K562 (cell line): ENCODE measurements at regions not wholly inside any gene's neighbourhood (a gene's known extent, or its start where the extent isn't known, plus 50 kb on each side); places are given as distances from the start of the nearest gene placed in this dataset.

Experiments used
- ATAC-seq: fragments of 200-7000 bp; cut with Tn5 transposase; 3 replicates; pipeline ENCODE4 v1.9.1; 2020; ENCODE audit warnings: moderate library complexity
- BruUV-seq: library from RNA; stranded (reverse); fragments of 400-500 nt; replicated peaks from 2 replicates; lab custom pipeline; 2021; lab: Mats Ljungman, UMichigan
- CTCF ChIA-PET: fragments of 300-600 bp; formaldehyde crosslinking; extraction: SDS; loops from one replicate; lab custom pipeline; 2021; ENCODE audit warnings: low intra/inter-chr PET ratio; lab: Yijun Ruan, JAX
- POLR2A ChIA-PET: fragments of 300-600, 350-650 bp; sonication (Branson Sonifier 250); formaldehyde crosslinking; extraction: SDS; loops from one replicate; lab custom pipeline; 2021; ENCODE audit warnings: antibody characterized with exemption, inconsistent platforms; lab: Yijun Ruan, JAX
- DNase-seq, 4 experiments: peaks; one replicate each; pipeline versions ENCODE4 v3.0.0 to v3.0.0-alpha.2; 2011 to 2018; ENCODE audit warnings: low spot score in 3 of 4, mixed read lengths in 3 of 4; ENCODE audit errors: extremely low read depth in 1 of 4
- FAIRE-seq: peaks from 2 replicates; lab custom pipeline; 2011; peaks lifted over from hg19 to GRCh38; lab: Jason Lieb, UNC
- H2AFZ ChIP-seq: 2 replicates; pipeline ENCODE4 v1.6.0; 2011; ENCODE audit warnings: low read depth, low read length, control low read depth, inconsistent platforms
- H3K27ac ChIP-seq: fragments of 200-600 bp; 3 replicates; pipeline ENCODE4 v1.8.0; 2011; ENCODE audit warnings: low read depth, mild to moderate bottlenecking, control low read depth, inconsistent platforms, low read length, moderate library complexity, mixed read lengths; ENCODE audit errors: extremely low read depth
- H3K27me3 ChIP-seq, 2 experiments: fragments of 300-600 bp in 1 of 2; 2 replicates in 1 of 2; 3 replicates in 1 of 2; pipeline versions ENCODE4 v1.6.0 to v1.8.0; 2011; ENCODE audit warnings: inconsistent platforms in 2 of 2, low read length in 2 of 2, mild to moderate bottlenecking in 1 of 2, mixed read lengths in 1 of 2, moderate library complexity in 1 of 2; ENCODE audit not compliant: control insufficient read depth in 2 of 2, insufficient read depth in 2 of 2
- H3K36me3 ChIP-seq: fragments of 300-600 bp; 3 replicates; pipeline ENCODE4 v1.8.0; 2011; ENCODE audit warnings: mild to moderate bottlenecking, low read length, inconsistent platforms; ENCODE audit not compliant: control insufficient read depth, insufficient read depth
- H3K4me1 ChIP-seq, 2 experiments: fragments of 200-600 bp in 1 of 2; replicated peaks in 1 of 2; 2 replicates in 1 of 2; 3 replicates in 1 of 2; pipeline versions ENCODE4 v1.5.1 to v1.8.0; 2011; ENCODE audit warnings: inconsistent platforms in 2 of 2, low read length in 2 of 2, mild to moderate bottlenecking in 1 of 2, mixed read lengths in 1 of 2, moderate library complexity in 1 of 2; ENCODE audit not compliant: control insufficient read depth in 2 of 2, insufficient read depth in 2 of 2
- H3K4me2 ChIP-seq: 2 replicates; pipeline ENCODE4 v1.6.1; 2011; ENCODE audit warnings: low read length, control low read depth, inconsistent platforms, mixed read lengths; ENCODE audit not compliant: insufficient read depth
- H3K4me3 ChIP-seq: fragments of 200-600 bp; sonication (generic), shearing (Covaris generic); 2 replicates; pipeline ENCODE4 v1.5.1; 2016; ENCODE audit warnings: control low read depth, inconsistent platforms
- H3K79me2 ChIP-seq: fragments of 200-600 bp; 3 replicates; pipeline ENCODE4 v1.8.0; 2011; ENCODE audit warnings: low read length, inconsistent platforms; ENCODE audit not compliant: control insufficient read depth, insufficient read depth
- H3K9ac ChIP-seq, 2 experiments: 2 replicates each; pipeline versions ENCODE4 v1.6.0 to v1.6.1; 2011; ENCODE audit warnings: low read depth in 2 of 2, low read length in 2 of 2, control low read depth in 1 of 2, inconsistent platforms in 1 of 2, mild to moderate bottlenecking in 1 of 2, mixed read lengths in 1 of 2; ENCODE audit not compliant: insufficient read depth in 1 of 2
- H3K9me1 ChIP-seq: one replicate; pipeline ENCODE4 v1.6.0; 2011; ENCODE audit warnings: inconsistent platforms, mild to moderate bottlenecking, low read length, moderate library complexity; ENCODE audit not compliant: control insufficient read depth, insufficient read depth
- H3K9me3 ChIP-seq: replicated peaks from 2 replicates; pipeline ENCODE4 v1.5.1; 2011; ENCODE audit warnings: low read depth, low read length, inconsistent platforms; ENCODE audit not compliant: control insufficient read depth, insufficient read depth
- H4K20me1 ChIP-seq: replicated peaks from 2 replicates; pipeline ENCODE4 v1.6.1; 2011; ENCODE audit warnings: low read length, inconsistent platforms, mixed read lengths; ENCODE audit not compliant: control insufficient read depth, insufficient read depth
- BRCA1 ChIP-seq, 2 experiments: fragments of 450-650 bp in 1 of 2; sonication (generic) in 1 of 2; formaldehyde crosslinking in 1 of 2; IDR thresholded peaks; 2 replicates each; pipeline versions ENCODE4 v1.5.0 to v1.6.1; 2017 to 2020; ENCODE audit warnings: mild to moderate bottlenecking in 1 of 2, missing genetic modification reagents in 1 of 2
- GTF2A2 ChIP-seq: IDR thresholded peaks from 2 replicates; pipeline ENCODE4 v1.6.1; 2016; ENCODE audit warnings: mild to moderate bottlenecking, missing genetic modification characterization, missing compliant biosample characterization
- MYBL2 ChIP-seq, 2 experiments: fragments of 450-650 bp in 1 of 2; sonication (generic) in 1 of 2; formaldehyde crosslinking in 1 of 2; IDR thresholded peaks; 2 replicates each; pipeline versions ENCODE4 v1.6.1 to v1.8.1; 2017 to 2022; ENCODE audit warnings: borderline replicate concordance in 1 of 2, inconsistent platforms in 1 of 2, low read depth in 1 of 2, mild to moderate bottlenecking in 1 of 2, missing genetic modification reagents in 1 of 2, moderate library complexity in 1 of 2
- POLR2AphosphoS2 ChIP-seq: IDR thresholded peaks from 2 replicates; pipeline ENCODE4 v1.6.1; 2012; ENCODE audit warnings: low read length, improper control_type of control experiment
- SAP30 ChIP-seq: fragments of 200-600 bp; sonication (generic); IDR thresholded peaks from 2 replicates; pipeline ENCODE4 v1.6.1; 2012; ENCODE audit warnings: borderline replicate concordance, low read depth, mild to moderate bottlenecking, moderate library complexity, low read length, control low read depth, inconsistent platforms; ENCODE audit not compliant: insufficient read depth, poor library complexity, severe bottlenecking
- SRSF3 ChIP-seq: fragments of 200-400 bp; formaldehyde crosslinking; IDR thresholded peaks from 2 replicates; pipeline ENCODE4 v1.6.1; 2016; ENCODE audit warnings: mild to moderate bottlenecking, low read length, moderate library complexity; ENCODE audit not compliant: insufficient read depth
- STAT5B ChIP-seq: fragments of 250-450 bp; sonication (Bioruptor Pico); IDR thresholded peaks from 2 replicates; pipeline ENCODE4 v1.8.0; 2021; ENCODE audit warnings: mild to moderate bottlenecking, inconsistent platforms
- TCF7 ChIP-seq: sonication (generic); IDR thresholded peaks from 2 replicates; pipeline ENCODE4 v1.6.1; 2016; ENCODE audit warnings: antibody characterized with exemption, borderline replicate concordance
- XRCC3 ChIP-seq: fragments of 450-650 bp; IDR thresholded peaks from 2 replicates; pipeline ENCODE4 v1.6.1; 2017; ENCODE audit warnings: mild to moderate bottlenecking, moderate library complexity
- ZNF184 ChIP-seq: sonication (generic); formaldehyde crosslinking; IDR thresholded peaks from 2 replicates; pipeline ENCODE4 v1.5.0; 2020; ENCODE audit warnings: missing genetic modification reagents
- ZNF347 ChIP-seq: fragments of 450-650 bp; formaldehyde crosslinking; IDR thresholded peaks from 2 replicates; pipeline ENCODE4 v1.4.0; 2020; ENCODE audit warnings: low read depth, mild to moderate bottlenecking, moderate library complexity
- ZNF766 ChIP-seq: fragments of 200-800 bp; sonication (Bioruptor generic); conservative IDR thresholded peaks from 2 replicates; pipeline ENCODE4 v1.6.1; 2016; ENCODE audit warnings: missing genetic modification characterization, missing compliant biosample characterization
- ZNF79 ChIP-seq: fragments of 250-450 bp; sonication (Bioruptor Pico); IDR thresholded peaks from 2 replicates; pipeline ENCODE4 v1.4.0; 2020; ENCODE audit warnings: low read depth, mild to moderate bottlenecking, moderate library complexity
- WGBS: fragments of 100-300 bp; shearing (Covaris generic); methylation state at CpG from one replicate; pipeline ENCODE4 v1.1.6; 2016; ENCODE audit warnings: low coverage, mixed read lengths; ENCODE audit not compliant: insufficient coverage; ENCODE audit errors: missing lambda C conversion rate; 5-methylcytosine and 5-hydroxymethylcytosine counted together
- in situ Hi-C: fragments of 300-500 bp; cut with MboI; formaldehyde crosslinking; loops from 4 replicates; pipeline ENCODE4 v1.15.0; 2018; ENCODE audit warnings: inconsistent platforms, mixed read lengths
- intact Hi-C: fragments of 100-400 bp; cut with micrococcal nuclease; formaldehyde crosslinking; loops from 2 replicates; pipeline ENCODE4 v1.14.2; 2022
- TF ChIP-seq, protein P1 (sequence below): fragments of 200-800 bp; sonication (Bioruptor generic); IDR thresholded peaks from 2 replicates; pipeline ENCODE4 v1.6.1; 2017; ENCODE audit warnings: missing genetic modification characterization, missing compliant biosample characterization

DNA sequence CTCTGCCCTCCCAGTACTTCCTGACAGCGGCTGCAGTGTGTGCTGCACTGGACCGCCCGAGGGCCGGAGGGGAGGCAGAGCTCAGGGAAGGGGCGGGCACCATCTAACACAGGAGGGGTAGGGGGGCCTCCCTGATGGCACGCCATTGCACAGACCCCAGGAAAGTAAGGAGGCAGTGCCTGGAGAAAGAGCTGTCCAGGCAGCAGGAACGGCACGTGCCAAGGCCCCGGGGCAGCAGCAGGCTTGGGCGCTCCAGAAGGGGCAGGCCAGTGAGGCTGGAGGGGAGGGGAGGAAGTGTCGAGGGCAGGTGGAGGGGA, 110.7 kb downstream of the CRYAA start:
- Histone ChIP-seq H3K4me2 (no peak overlapping the region), H3K27ac (no peak overlapping the region), H3K4me1 (peaks cover 0 to 23% of the 10 kb centered on the region in 2 experiments; a peak in 2 of 5 replicates), H3K9me3 (no peaks in the 10 kb centered on the region), H3K9ac (no peak overlapping the region), H3K4me3 (no peak overlapping the region), H3K9me1 (peaks cover 3% of the 10 kb centered on the region), H3K36me3 (no peaks in the 10 kb centered on the region), H3K79me2 (no peaks in the 10 kb centered on the region), H4K20me1 (peaks cover 23% of the 10 kb centered on the region), H2AFZ (no peak overlapping the region), H3K27me3 (peaks cover 20 to 51% of the 10 kb centered on the region in 2 experiments; a peak in 4 of 5 replicates)
- WGBS: 53% methylated on average over 10 of the region's 11 CpGs
- DNase-seq: no peak
- CTCF ChIA-PET: no interaction called here
- intact Hi-C loops: no loop called here
- TF ChIP-seq POLR2AphosphoS2 (no peak), SRSF3 (no peak), TCF7 (no peak), ZNF79 (no peak), ZNF766 (no peak)
- ATAC-seq: no peak
- no peak for FAIRE-seq
- no TSS peak for BruUV-seq
- POLR2A ChIA-PET: interaction anchor here (1.1 kb wide), 1 partner anchor 368 kb away, joined by 3 read pairs; no protein-coding TSS in a partner anchor
- in situ Hi-C loops: no loop called here

DNA sequence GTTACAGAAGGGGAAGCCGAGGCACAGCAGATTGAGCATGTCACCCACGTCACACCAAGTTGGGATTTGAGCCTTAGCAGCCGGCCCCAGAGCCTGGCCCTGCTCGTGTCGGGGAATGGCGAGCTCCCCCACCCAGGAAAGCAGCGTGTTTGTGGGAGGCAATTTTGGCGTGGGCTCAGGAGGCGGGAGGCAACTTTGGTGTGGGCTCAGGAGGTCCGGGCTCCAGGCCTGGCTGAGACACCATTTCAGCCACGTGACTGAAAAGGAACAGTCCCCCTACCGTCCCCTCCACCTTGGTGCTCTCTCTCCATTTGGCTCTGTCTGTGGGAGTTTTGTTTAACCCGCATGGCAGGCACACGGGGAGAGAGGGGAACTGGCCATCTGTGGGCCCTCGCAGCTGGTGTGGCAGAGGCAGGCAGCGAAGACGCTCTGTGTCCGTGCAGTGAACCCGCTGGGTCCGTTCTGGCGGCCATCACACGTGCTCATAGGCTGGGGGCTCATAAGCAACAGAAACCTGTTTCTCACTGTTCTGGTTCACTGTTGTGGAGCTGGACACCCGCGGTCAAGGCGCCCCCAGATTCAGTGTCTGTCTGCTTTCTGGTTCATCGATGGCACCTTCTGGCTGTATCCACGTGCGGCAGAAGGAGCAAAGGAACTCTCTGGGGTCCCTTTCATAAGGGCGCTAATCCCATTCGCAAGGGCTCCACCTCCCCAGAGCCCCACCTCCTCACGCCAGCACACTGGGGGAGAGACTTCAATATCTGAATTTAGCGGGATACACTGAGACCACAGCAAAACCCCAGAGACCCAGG, 110.2 kb downstream of the CRYAA start:
- no peak overlapping the region for H3K9ac ChIP-seq
- 2% methylated on average over 32 of the region's 32 CpGs for WGBS
- no peaks in the 10 kb centered on the region for H3K79me2 ChIP-seq
- H3K4me1 ChIP-seq: peaks cover 0 to 23% of the 10 kb centered on the region in 2 experiments; a peak in 2 of 5 replicates
- DNase-seq (no peak), FAIRE-seq (no peak), ATAC-seq (no peak)
- H3K27me3 ChIP-seq: peaks cover 24 to 56% of the 10 kb centered on the region in 2 experiments
- no peak overlapping the region for H3K4me2 ChIP-seq
- ChIA-PET CTCF (no interaction called here), POLR2A (interaction anchor here (1.1 kb wide), 1 partner anchor 368 kb away, joined by 3 read pairs; no protein-coding TSS in a partner anchor)
- no peak overlapping the region for H3K27ac ChIP-seq
- no peaks in the 10 kb centered on the region for H3K9me3 ChIP-seq
- BruUV-seq: no TSS peak
- H3K36me3 ChIP-seq: no peaks in the 10 kb centered on the region
- H2AFZ ChIP-seq: peak overlapping the region; percentile 24; the same call in 1 of the 2 replicates
- H3K9me1 ChIP-seq: peaks cover 3% of the 10 kb centered on the region
- peaks cover 23% of the 10 kb centered on the region for H4K20me1 ChIP-seq
- H3K4me3 ChIP-seq: no peak overlapping the region
- intact Hi-C loops: no loop called here
- in situ Hi-C loops: no loop called here
- TF ChIP-seq MYBL2 (IDR thresholded peaks at IDR 0.05; ENCODE audit: low read depth): no peak
- TF ChIP-seq MYBL2 (CRISPR knock-in tag; IDR thresholded peaks at IDR 0.05; ENCODE audit: borderline replicate concordance): no peak
- no peak for TF ChIP-seq ZNF184
- no peak for TF ChIP-seq BRCA1 (IDR thresholded peaks at IDR 0.05)
- TF ChIP-seq BRCA1 (CRISPR knock-in tag; IDR thresholded peaks at IDR 0.05): no peak
- no peak for TF ChIP-seq STAT5B (CRISPR knock-in tag)
- no peak for TF ChIP-seq SAP30
- TF ChIP-seq GTF2A2 (tag): no peak
- TF ChIP-seq XRCC3: no peak
- TF ChIP-seq, protein P1, sequence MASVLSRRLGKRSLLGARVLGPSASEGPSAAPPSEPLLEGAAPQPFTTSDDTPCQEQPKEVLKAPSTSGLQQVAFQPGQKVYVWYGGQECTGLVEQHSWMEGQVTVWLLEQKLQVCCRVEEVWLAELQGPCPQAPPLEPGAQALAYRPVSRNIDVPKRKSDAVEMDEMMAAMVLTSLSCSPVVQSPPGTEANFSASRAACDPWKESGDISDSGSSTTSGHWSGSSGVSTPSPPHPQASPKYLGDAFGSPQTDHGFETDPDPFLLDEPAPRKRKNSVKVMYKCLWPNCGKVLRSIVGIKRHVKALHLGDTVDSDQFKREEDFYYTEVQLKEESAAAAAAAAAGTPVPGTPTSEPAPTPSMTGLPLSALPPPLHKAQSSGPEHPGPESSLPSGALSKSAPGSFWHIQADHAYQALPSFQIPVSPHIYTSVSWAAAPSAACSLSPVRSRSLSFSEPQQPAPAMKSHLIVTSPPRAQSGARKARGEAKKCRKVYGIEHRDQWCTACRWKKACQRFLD (CRISPR knock-in tag): no peak
- TF ChIP-seq ZNF347: no peak
